ENCODE measurements at regions not wholly inside any gene's neighbourhood (a gene's known extent, or its start where the extent isn't known, plus 50 kb on each side); places are given as distances from the start of the nearest gene placed in this dataset.

DNA sequence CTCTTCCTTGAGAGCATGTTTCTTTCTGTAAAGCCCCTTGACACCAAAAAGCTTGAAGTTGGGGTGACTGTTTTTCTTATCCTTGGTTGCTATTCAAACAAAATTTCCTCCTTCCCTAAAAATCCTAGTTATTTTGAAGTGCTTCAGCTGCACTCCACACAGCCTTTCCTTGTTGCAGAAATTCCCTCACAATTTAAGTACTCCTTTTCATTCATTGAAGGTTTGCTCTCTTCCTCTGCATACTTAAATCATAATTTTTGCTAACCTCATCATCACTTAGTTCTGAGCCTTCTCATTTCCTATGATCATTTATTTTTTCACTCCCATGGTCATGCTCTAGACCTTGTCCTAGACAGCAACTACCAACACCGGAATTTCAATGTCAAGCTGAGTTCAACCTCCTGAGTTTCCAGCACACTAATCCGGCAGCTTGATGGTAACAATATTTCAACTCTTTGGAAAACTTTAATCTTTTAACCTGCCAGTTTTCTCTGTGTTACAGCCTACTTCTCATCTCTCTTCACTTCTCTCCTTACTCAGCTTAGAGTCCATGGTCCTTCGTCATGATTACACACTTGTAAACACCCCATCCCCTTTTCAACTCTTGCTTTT lies 78.7 kb upstream of the ACTBL2 start:
- no peak for ATAC-seq
- no peaks in the 10 kb centered on the region for H3K9me3 Mint-ChIP-seq
- H3K27me3 Mint-ChIP-seq, result peaks cover 5% of the 10 kb centered on the region
- H3K4me1 Mint-ChIP-seq (ENCODE audit: low read depth), result no peaks in the 10 kb centered on the region
- H3K27ac Mint-ChIP-seq, result no peak overlapping the region
- CTCF ChIA-PET, result no interaction called here
- DNase-seq, result no peak
- no peak for TF ChIP-seq CTCF (IDR thresholded peaks at IDR 0.05)
- POLR2A ChIA-PET, result no interaction called here
- no peaks in the 10 kb centered on the region for H3K36me3 Mint-ChIP-seq (ENCODE audit: low read depth)
- intact Hi-C loops (cut with micrococcal nuclease), result no loop called here
- H3K4me3 Mint-ChIP-seq, result no peak overlapping the region

- no peak for DNase-seq
- no peak for ATAC-seq
- H3K4me3 Mint-ChIP-seq, result no peak overlapping the region
- peaks cover 5% of the 10 kb centered on the region for H3K27me3 Mint-ChIP-seq
- no peaks in the 10 kb centered on the region for H3K4me1 Mint-ChIP-seq (ENCODE audit: low read depth)
- H3K36me3 Mint-ChIP-seq (ENCODE audit: low read depth), result no peaks in the 10 kb centered on the region
- no peak for TF ChIP-seq CTCF (IDR thresholded peaks at IDR 0.05)
- POLR2A ChIA-PET, result no interaction called here
- H3K27ac Mint-ChIP-seq, result no peak overlapping the region
- CTCF ChIA-PET, result no interaction called here
- H3K9me3 Mint-ChIP-seq, result no peaks in the 10 kb centered on the region
- intact Hi-C loops (cut with micrococcal nuclease), result no loop called here
Measured at GRCh38 chr5:57559110-57559635, 76.6 kb upstream of the ACTBL2 start.

- Mint-ChIP-seq H3K27ac (no peak overlapping the region), H3K4me1 (ENCODE audit: low read depth) (no peaks in the 10 kb centered on the region), H3K36me3 (ENCODE audit: low read depth) (no peaks in the 10 kb centered on the region), H3K27me3 (peaks cover 1% of the 10 kb centered on the region), H3K4me3 (no peak overlapping the region), H3K9me3 (no peaks in the 10 kb centered on the region)
- POLR2A ChIA-PET, result no interaction called here
- intact Hi-C loops (cut with micrococcal nuclease), result no loop called here
- ATAC-seq (no peak), DNase-seq (no peak)
- CTCF ChIA-PET, result no interaction called here
- TF ChIP-seq CTCF (IDR thresholded peaks at IDR 0.05), result no peak
Measured at GRCh38 chr5:57552033-57552432, 69.4 kb upstream of the ACTBL2 start.

DNA sequence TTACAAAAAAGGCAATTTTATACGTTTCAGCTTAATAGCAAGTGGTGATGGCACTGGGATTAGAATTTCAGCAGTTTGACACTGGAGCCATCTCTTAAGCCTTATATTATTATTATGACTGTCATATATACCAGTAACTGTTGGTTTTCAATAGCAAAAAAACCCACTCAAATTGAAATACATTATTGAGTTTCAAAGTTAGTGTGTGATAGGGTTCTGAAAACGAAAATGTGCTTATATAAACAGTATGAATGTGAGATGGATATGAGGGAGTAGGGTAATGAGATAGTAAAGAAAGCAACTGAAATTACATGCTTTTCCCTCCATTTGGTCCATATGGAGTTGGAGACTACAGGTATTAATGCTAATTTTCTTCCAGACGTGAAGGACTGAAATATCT lies 68.6 kb upstream of the ACTBL2 start:
- Mint-ChIP-seq H3K9me3 (no peaks in the 10 kb centered on the region), H3K4me1 (ENCODE audit: low read depth) (no peaks in the 10 kb centered on the region), H3K4me3 (no peak overlapping the region), H3K27me3 (peaks cover 1% of the 10 kb centered on the region), H3K36me3 (ENCODE audit: low read depth) (no peaks in the 10 kb centered on the region), H3K27ac (no peak overlapping the region)
- CTCF ChIA-PET, result no interaction called here
- ATAC-seq, result no peak
- intact Hi-C loops (cut with micrococcal nuclease), result no loop called here
- DNase-seq, result no peak
- TF ChIP-seq CTCF (IDR thresholded peaks at IDR 0.05), result no peak
- POLR2A ChIA-PET, result no interaction called here

- Mint-ChIP-seq H3K27me3 (peaks cover 1% of the 10 kb centered on the region), H3K4me1 (ENCODE audit: low read depth) (no peaks in the 10 kb centered on the region)
- POLR2A ChIA-PET, result no interaction called here
Measured at GRCh38 chr5:57550132-57550531, 67.5 kb upstream of the ACTBL2 start.

More at GRCh38 chr5:57550132-57550531, 67.5 kb upstream of the ACTBL2 start:
- no peak for DNase-seq
- intact Hi-C loops (cut with micrococcal nuclease), result no loop called here
- Mint-ChIP-seq H3K9me3 (no peaks in the 10 kb centered on the region), H3K27ac (no peak overlapping the region), H3K4me3 (no peak overlapping the region), H3K36me3 (ENCODE audit: low read depth) (no peaks in the 10 kb centered on the region)
- no peak for ATAC-seq
- TF ChIP-seq CTCF (IDR thresholded peaks at IDR 0.05), result no peak
- CTCF ChIA-PET, result no interaction called here
